Adrenal gland (tissue), 9 donors: ENCODE measurements at regions not wholly inside any gene's neighbourhood (a gene's known extent, or its start where the extent isn't known, plus 50 kb on each side); places are given as distances from the start of the nearest gene placed in this dataset.

Source experiments
- DNase-seq, 7 donors: peaks; one replicate each; pipeline ENCODE4 v3.0.0-alpha.2; 2019 to 2020
- H3K27ac ChIP-seq, 5 donors: fragments of 200-600 bp; sonication (generic) in 4 of 5; 1 replicate in 3 of 5; 2 replicates in 2 of 5; pipeline versions ENCODE4 v1.5.1 to v1.8.0; 2016 to 2020; ENCODE audit warnings: mild to moderate bottlenecking in 1 of 5
- H3K27me3 ChIP-seq: fragments of 200-600 bp; 2 replicates; pipeline ENCODE4 v1.8.0; 2021
- H3K36me3 ChIP-seq, 2 donors: fragments of 200-600 bp; replicated peaks in 1 of 2; 1 replicate in 1 of 2; 2 replicates in 1 of 2; pipeline versions ENCODE4 v1.5.1 to v1.8.0; 2018 to 2022
- H3K4me1 ChIP-seq, 2 donors: fragments of 200-600 bp; replicated peaks in 1 of 2; 1 replicate in 1 of 2; 2 replicates in 1 of 2; pipeline versions ENCODE4 v1.5.1 to v1.8.0; 2018 to 2021
- H3K4me3 ChIP-seq, 4 donors: fragments of 200-600 bp; sonication (generic) in 3 of 4; one replicate each; pipeline ENCODE4 v1.5.1; 2016 to 2018
- H3K9me3 ChIP-seq, 3 donors: fragments of 200-600 bp; sonication (generic) in 1 of 3; replicated peaks in 1 of 3; 1 replicate in 2 of 3; 2 replicates in 1 of 3; pipeline versions ENCODE4 v1.5.1 to v1.8.0; 2016 to 2021
- CTCF ChIP-seq, 6 experiments: fragments of 450-650 bp in 4 of 6; fragments of 200-600 bp in 2 of 6; sonication (generic) in 1 of 6; IDR thresholded peaks; 1 replicate in 5 of 6; 2 replicates in 1 of 6; pipeline versions ENCODE4 v1.5.1 to v1.8.0; 2016 to 2021; ENCODE audit warnings: antibody characterized with exemption in 6 of 6, mild to moderate bottlenecking in 2 of 6, moderate library complexity in 1 of 6
- POLR2A ChIP-seq, 2 donors: fragments of 450-650 bp; IDR thresholded peaks; one replicate each; pipeline ENCODE4 v1.6.1; 2017; ENCODE audit warnings: antibody characterized with exemption in 2 of 2, mild to moderate bottlenecking in 2 of 2, moderate library complexity in 1 of 2
- WGBS, 4 donors: extraction: QIAGEN DNeasy Blood & Tissue Kit in 2 of 4; methylation state at CpG; one replicate each; pipeline versions ENCODE4 v1.1.5 to v1.1.7; 2013 to 2017; 5-methylcytosine and 5-hydroxymethylcytosine counted together
- intact Hi-C, 2 donors: fragments of 100-400 bp; cut with DNase I; formaldehyde crosslinking; loops; one replicate each; pipeline versions ENCODE4 v1.14.1 to v1.15.0; 2022 to 2023
- donor health status: healthy with polysubstance abuse.
- donor health status: Bipolar disorder and iron deficiency.
- donor health status: DM: yes; HTN: yes; CAD: no.
- donor health status: DM: no; HTN: no; CAD: no.
- donor health status: DM: no; HTN: no; CAD: no.

- Histone ChIP-seq H3K4me3 (no peak overlapping the region), H3K9me3 (no peaks in the 10 kb centered on the region), H3K4me1 (no peaks in the 10 kb centered on the region), H3K36me3 (no peaks in the 10 kb centered on the region), H3K27ac (no peak overlapping the region), H3K27me3 (no peaks in the 10 kb centered on the region)
- no peak for DNase-seq
- TF ChIP-seq CTCF (IDR thresholded peaks at IDR 0.05) (no peak), POLR2A (IDR thresholded peaks at IDR 0.05) (no peak)
- WGBS, 4 donors, result 78 to 88% (median 81%) methylated on average over 8 of the region's 8 CpGs
- intact Hi-C loops, result no loop called here
These were observed 506.1 kb upstream of the AKR1E2 start for GRCh38 chr10:4319870-4320367.

- intact Hi-C loops, result no loop called here
- Histone ChIP-seq H3K36me3 (no peaks in the 10 kb centered on the region), H3K9me3 (no peaks in the 10 kb centered on the region), H3K27ac (no peak overlapping the region), H3K4me3 (no peak overlapping the region), H3K4me1 (no peaks in the 10 kb centered on the region), H3K27me3 (no peaks in the 10 kb centered on the region)
- 82 to 87% (median 85%) methylated on average over 13 of the region's 13 CpGs for WGBS, 4 donors
- peak in 1 of 7 donors; percentile 57 for DNase-seq
- TF ChIP-seq POLR2A (IDR thresholded peaks at IDR 0.05) (no peak), CTCF (IDR thresholded peaks at IDR 0.05) (no peak)
These were observed 509.7 kb upstream of the AKR1E2 start for GRCh38 chr10:4316161-4316810.

GRCh38 chr10:4315551-4315950 lies 510.5 kb upstream of the AKR1E2 start:
- H3K36me3 ChIP-seq, result no peaks in the 10 kb centered on the region
- no peak overlapping the region for H3K4me3 ChIP-seq
- no peak for DNase-seq
- WGBS, 4 donors, result 53 to 64% (median 60%) methylated on average over 4 of the region's 4 CpGs
- no peaks in the 10 kb centered on the region for H3K4me1 ChIP-seq
- no peaks in the 10 kb centered on the region for H3K9me3 ChIP-seq
- intact Hi-C loops, result no loop called here
- no peak for TF ChIP-seq CTCF (IDR thresholded peaks at IDR 0.05)
- TF ChIP-seq POLR2A (IDR thresholded peaks at IDR 0.05), result no peak
- H3K27ac ChIP-seq, result no peak overlapping the region
- no peaks in the 10 kb centered on the region for H3K27me3 ChIP-seq

GRCh38 chr10:4313051-4313450 lies 513.0 kb upstream of the AKR1E2 start:
- Histone ChIP-seq H3K9me3 (no peaks in the 10 kb centered on the region), H3K27ac (no peak overlapping the region), H3K27me3 (no peaks in the 10 kb centered on the region), H3K36me3 (no peaks in the 10 kb centered on the region), H3K4me1 (no peaks in the 10 kb centered on the region), H3K4me3 (no peak overlapping the region)
- intact Hi-C loops, result no loop called here
- DNase-seq, result no peak
- WGBS, 4 donors, result 64 to 72% (median 68%) methylated on average over 3 of the region's 3 CpGs
- TF ChIP-seq CTCF (IDR thresholded peaks at IDR 0.05) (no peak), POLR2A (IDR thresholded peaks at IDR 0.05) (no peak)
